ENCODE measurements at regions not wholly inside any gene's neighbourhood (a gene's known extent, or its start where the extent isn't known, plus 50 kb on each side); places are given as distances from the start of the nearest gene placed in this dataset.

- no peak for DNase-seq (ENCODE audit: low read depth in 2 of 2)
Observed at GRCh38 chr21:38887749-38888148, 82.0 kb downstream of the ETS2 start.

- DNase-seq (ENCODE audit: low read depth in 2 of 2), result no peak
Observed at GRCh38 chr21:38887062-38887686, 81.4 kb downstream of the ETS2 start.

GRCh38 chr21:38885909-38886308 is 80.2 kb downstream of the ETS2 start:
- DNase-seq (ENCODE audit: low read depth in 2 of 2), result no peak

GRCh38 chr21:38884440-38884839 is 78.7 kb downstream of the ETS2 start:
- DNase-seq (ENCODE audit: low read depth in 2 of 2), result no peak

- no peak for DNase-seq (ENCODE audit: low read depth in 2 of 2)
Observed at GRCh38 chr21:38883142-38883541, 77.4 kb downstream of the ETS2 start.

- no peak for DNase-seq (ENCODE audit: low read depth in 2 of 2)
Observed at GRCh38 chr21:38881131-38881530, 75.4 kb downstream of the ETS2 start.

GRCh38 chr21:38880577-38880966 is 74.8 kb downstream of the ETS2 start:
- no peak for DNase-seq (ENCODE audit: low read depth in 2 of 2)

GRCh38 chr21:38879912-38880576 is 74.3 kb downstream of the ETS2 start:
- no peak for DNase-seq (ENCODE audit: low read depth in 2 of 2)

GRCh38 chr21:38878379-38879179 is 72.8 kb downstream of the ETS2 start:
- DNase-seq (ENCODE audit: low read depth in 2 of 2), result no peak

GRCh38 chr21:38875694-38876492 is 70.2 kb downstream of the ETS2 start:
- DNase-seq (ENCODE audit: low read depth in 2 of 2), result no peak

Measured in stimulated activated CD8-positive, alpha-beta memory T cell treated with anti-CD3 and anti-CD28 coated beads, Interleukin-15, amount 100 ng/mL, for 4 hours (primary cell).